BE2C (cell line): ENCODE measurements at regions not wholly inside any gene's neighbourhood (a gene's known extent, or its start where the extent isn't known, plus 50 kb on each side); places are given as distances from the start of the nearest gene placed in this dataset.
"Not testable (repeated sequence)": the region's sequence is repeated elsewhere in the genome, so short reads cannot be mapped to it uniquely, and the experiment has no call there.

Source experiments
- DNase-seq: peaks from one replicate; pipeline ENCODE4 v3.0.0-alpha.2; 2020
- H3K27me3 ChIP-seq: fragments of 250-450 bp; sonication (Bioruptor Pico); 2 replicates; pipeline ENCODE4 v1.5.1; 2020; ENCODE audit warnings: mild to moderate bottlenecking
- H3K36me3 ChIP-seq: fragments of 250-450 bp; sonication (Bioruptor Pico); 2 replicates; pipeline ENCODE4 v1.5.1; 2020; ENCODE audit warnings: mild to moderate bottlenecking
- H3K4me1 ChIP-seq: fragments of 250-450 bp; sonication (Bioruptor Pico); 2 replicates; pipeline ENCODE4 v1.5.1; 2020
- H3K4me3 ChIP-seq: 2 replicates; pipeline ENCODE4 v1.5.1; 2011; ENCODE audit warnings: low read depth, low read length
- H3K9me3 ChIP-seq: fragments of 250-450 bp; sonication (Bioruptor Pico); 2 replicates; pipeline ENCODE4 v1.5.1; 2020
- TF ChIP-seq, protein P1 (sequence below): IDR thresholded peaks from 2 replicates; pipeline ENCODE4 v1.5.1; 2012; ENCODE audit warnings: mild to moderate bottlenecking, low read depth, low read length

DNA sequence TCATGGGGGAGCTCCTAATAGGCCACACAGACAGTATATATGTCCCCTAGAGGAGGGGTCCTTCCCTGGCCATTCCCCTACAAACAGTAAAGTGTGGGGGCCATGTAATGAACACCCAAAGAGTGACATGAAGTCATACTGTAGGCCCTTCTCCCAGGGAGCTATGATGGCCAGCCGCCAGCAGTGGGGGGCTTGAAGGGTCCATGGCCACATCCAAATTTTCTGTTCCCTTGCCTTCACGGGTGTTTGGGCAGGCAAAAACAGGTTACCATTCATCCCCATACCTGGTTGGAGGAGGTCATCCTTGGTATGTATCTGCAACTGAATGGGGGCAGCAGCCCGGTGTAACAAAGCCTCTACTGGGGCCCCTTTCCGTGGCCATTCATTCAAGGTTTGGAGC lies 2118.0 kb downstream of the LRRC4C start:
- Histone ChIP-seq H3K4me3 (no peak overlapping the region), H3K4me1 (no peaks in the 10 kb centered on the region), H3K36me3 (no peaks in the 10 kb centered on the region), H3K9me3 (no peaks in the 10 kb centered on the region), H3K27me3 (no peaks in the 10 kb centered on the region)
- no peak for DNase-seq
- TF ChIP-seq, protein P1, sequence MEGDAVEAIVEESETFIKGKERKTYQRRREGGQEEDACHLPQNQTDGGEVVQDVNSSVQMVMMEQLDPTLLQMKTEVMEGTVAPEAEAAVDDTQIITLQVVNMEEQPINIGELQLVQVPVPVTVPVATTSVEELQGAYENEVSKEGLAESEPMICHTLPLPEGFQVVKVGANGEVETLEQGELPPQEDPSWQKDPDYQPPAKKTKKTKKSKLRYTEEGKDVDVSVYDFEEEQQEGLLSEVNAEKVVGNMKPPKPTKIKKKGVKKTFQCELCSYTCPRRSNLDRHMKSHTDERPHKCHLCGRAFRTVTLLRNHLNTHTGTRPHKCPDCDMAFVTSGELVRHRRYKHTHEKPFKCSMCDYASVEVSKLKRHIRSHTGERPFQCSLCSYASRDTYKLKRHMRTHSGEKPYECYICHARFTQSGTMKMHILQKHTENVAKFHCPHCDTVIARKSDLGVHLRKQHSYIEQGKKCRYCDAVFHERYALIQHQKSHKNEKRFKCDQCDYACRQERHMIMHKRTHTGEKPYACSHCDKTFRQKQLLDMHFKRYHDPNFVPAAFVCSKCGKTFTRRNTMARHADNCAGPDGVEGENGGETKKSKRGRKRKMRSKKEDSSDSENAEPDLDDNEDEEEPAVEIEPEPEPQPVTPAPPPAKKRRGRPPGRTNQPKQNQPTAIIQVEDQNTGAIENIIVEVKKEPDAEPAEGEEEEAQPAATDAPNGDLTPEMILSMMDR = no peak

DNA sequence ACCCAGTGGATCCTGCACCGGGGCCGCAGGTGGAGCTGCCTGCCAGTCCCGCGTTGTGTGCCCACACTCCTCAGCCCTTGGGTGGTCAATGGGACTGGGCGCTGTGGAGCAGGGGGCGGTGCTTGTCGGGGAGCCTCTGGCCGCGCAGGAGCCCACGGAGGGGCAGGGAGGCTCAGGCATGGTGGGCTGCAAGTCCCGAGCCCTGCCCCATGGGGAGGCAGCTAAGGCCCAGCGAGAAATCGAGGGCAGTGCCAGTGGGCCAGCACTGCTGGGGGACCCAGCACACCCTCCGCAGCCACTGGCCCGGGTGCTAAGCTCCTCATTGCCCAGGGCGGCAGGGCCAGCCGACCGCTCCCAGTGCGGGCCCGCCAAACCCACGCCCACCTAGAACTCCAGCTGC lies 2126.4 kb downstream of the LRRC4C start:
- H3K27me3 ChIP-seq, H3K9me3 ChIP-seq: not testable (repeated sequence)

DNA sequence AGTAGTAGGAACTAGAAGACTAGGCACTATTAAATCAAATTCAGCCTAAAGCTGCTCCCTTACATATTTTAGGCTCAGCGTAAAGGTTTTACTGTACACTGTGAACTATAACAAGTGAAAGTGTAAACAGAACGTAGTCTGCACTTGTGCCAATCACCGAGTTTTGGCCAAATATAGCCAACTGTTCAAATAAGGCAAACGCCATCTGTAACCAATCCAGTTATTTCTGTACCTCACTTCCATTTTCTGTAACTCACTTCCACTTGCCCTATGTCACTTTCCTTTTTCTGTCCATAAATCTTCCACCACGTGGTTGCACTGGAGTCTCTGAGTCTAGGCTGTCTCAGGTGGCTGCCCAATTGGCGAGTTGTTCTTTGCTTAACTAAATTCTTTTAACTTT lies 2132.2 kb downstream of the LRRC4C start:
- Histone ChIP-seq H3K4me3 (no peak overlapping the region), H3K9me3 (no peaks in the 10 kb centered on the region), H3K4me1 (no peaks in the 10 kb centered on the region), H3K36me3 (no peaks in the 10 kb centered on the region), H3K27me3 (no peaks in the 10 kb centered on the region)
- TF ChIP-seq, protein P1 = no peak
- DNase-seq = no peak

More for the DNA sequence above, 2126.4 kb downstream of the LRRC4C start:
- not testable (repeated sequence) for H3K4me1 ChIP-seq, H3K4me3 ChIP-seq, H3K36me3 ChIP-seq, DNase-seq

DNA sequence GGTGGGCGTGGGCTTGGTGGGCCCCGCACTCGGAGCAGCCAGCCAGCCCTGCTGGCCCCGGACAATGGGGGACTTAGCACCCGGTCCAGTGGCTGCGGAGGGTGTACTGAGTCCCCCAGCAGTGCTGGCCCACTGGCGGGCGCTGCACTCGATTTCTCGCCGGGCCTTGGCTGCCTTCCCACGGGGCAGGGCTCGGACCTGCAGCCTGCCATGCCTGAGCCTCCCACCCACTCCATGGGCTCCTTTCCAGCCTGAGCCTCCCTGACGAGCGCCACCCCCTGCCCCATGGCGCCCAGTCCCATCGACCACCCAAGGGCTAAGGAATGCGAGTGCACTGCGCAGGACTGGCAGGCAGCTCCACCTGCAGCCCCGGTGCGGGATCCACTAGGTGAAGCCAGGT lies 2147.6 kb downstream of the LRRC4C start:
- not testable (repeated sequence) for H3K4me3 ChIP-seq, H3K4me1 ChIP-seq, H3K9me3 ChIP-seq, H3K27me3 ChIP-seq, H3K36me3 ChIP-seq, DNase-seq

DNA sequence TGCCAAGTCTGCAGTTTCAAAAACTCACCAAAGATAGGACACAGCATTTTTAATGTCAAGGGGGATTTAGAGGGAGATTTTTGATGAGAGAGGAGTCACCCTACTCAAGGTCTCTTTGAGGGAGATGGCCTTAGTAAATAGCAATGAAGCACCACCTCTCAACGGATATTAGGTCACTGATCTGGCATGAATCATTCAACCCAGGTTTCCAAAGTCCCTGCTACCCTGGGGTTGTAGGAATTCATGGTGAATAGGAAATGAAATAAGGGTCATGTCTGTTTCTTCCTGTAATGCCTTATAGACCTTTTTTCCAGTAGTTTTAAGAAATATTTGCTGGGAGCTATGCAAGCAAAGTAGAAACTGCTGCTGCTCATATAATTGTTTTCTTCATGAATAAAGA lies 2154.9 kb downstream of the LRRC4C start:
- no peak for DNase-seq
- no peaks in the 10 kb centered on the region for H3K27me3 ChIP-seq
- H3K4me3 ChIP-seq = no peak overlapping the region
- no peaks in the 10 kb centered on the region for H3K36me3 ChIP-seq
- no peaks in the 10 kb centered on the region for H3K9me3 ChIP-seq
- no peaks in the 10 kb centered on the region for H3K4me1 ChIP-seq
- TF ChIP-seq, protein P1 = no peak

DNA sequence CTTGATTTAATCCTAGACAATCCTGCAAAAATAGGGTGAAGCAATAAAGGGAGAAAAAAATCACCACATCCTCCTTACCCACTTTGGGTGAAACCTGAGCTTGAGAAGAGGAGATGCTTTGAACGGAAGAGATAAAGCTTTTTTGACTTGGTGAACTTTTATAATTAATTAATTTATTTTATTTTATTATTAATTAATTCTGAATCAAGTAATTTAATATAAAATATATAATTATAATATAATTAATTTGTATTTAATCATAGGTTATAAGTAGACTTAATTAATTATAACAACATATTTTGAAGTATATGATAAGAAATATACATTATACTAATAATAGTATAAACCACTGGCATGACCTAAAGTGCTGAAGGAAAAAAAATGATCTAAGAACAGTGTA lies 2164.8 kb downstream of the LRRC4C start:
- no peak for DNase-seq
- Histone ChIP-seq H3K4me1 (no peaks in the 10 kb centered on the region), H3K27me3 (no peaks in the 10 kb centered on the region), H3K4me3 (no peak overlapping the region), H3K36me3 (no peaks in the 10 kb centered on the region), H3K9me3 (no peaks in the 10 kb centered on the region)
- TF ChIP-seq, protein P1 = no peak

DNA sequence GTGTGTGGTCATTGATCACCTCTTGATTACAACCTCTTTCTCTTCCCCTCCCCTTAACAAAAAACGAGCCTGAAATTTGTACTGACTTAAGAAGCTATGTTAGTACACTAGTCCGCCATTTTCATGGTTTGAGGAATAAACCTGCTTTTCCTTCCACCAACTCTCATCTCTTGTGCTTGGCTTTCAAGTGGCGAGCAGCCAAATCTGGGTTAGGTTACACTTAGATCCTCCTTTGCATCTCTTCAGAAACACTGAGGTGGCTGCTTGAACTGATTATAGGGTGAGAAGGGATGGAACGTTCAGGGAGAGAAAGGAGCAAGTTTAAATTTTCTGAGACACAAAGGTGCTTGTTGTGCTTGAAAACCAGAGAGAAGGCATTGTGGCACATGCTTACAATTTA lies 2171.4 kb downstream of the LRRC4C start:
- H3K4me1 ChIP-seq = no peaks in the 10 kb centered on the region
- no peak for DNase-seq
- no peaks in the 10 kb centered on the region for H3K9me3 ChIP-seq
- TF ChIP-seq, protein P1 = no peak
- no peak overlapping the region for H3K4me3 ChIP-seq
- no peaks in the 10 kb centered on the region for H3K27me3 ChIP-seq
- H3K36me3 ChIP-seq = no peaks in the 10 kb centered on the region
